H9 (cell line): ENCODE measurements at regions not wholly inside any gene's neighbourhood (a gene's known extent, or its start where the extent isn't known, plus 50 kb on each side); places are given as distances from the start of the nearest gene placed in this dataset.

Source experiments
- DNase-seq: peaks from one replicate; pipeline ENCODE4 v3.0.0-alpha.2; 2017
- H2AFZ ChIP-seq: one replicate; pipeline ENCODE4 v1.6.1; 2013; ENCODE audit warnings: mild to moderate bottlenecking, low read length, control low read depth, moderate library complexity
- H2AK5ac ChIP-seq: 2 replicates; pipeline ENCODE4 v1.6.1; 2013; ENCODE audit warnings: low read length, control low read depth, mixed read lengths; ENCODE audit not compliant: insufficient read length
- H2BK120ac ChIP-seq: one replicate; pipeline ENCODE4 v1.6.1; 2013; ENCODE audit warnings: low read depth, mild to moderate bottlenecking, low read length, control low read depth, inconsistent platforms; ENCODE audit not compliant: poor library complexity, severe bottlenecking
- H2BK12ac ChIP-seq: 2 replicates; pipeline ENCODE4 v1.6.1; 2013; ENCODE audit warnings: low read length, control low read depth, mixed read lengths, low read depth; ENCODE audit not compliant: insufficient read length
- H2BK15ac ChIP-seq: 2 replicates; pipeline ENCODE4 v1.6.1; 2013; ENCODE audit warnings: low read depth, low read length, control low read depth
- H2BK20ac ChIP-seq: one replicate; pipeline ENCODE4 v1.6.1; 2013; ENCODE audit warnings: low read depth, mild to moderate bottlenecking, low read length, control low read depth, inconsistent platforms; ENCODE audit not compliant: poor library complexity, severe bottlenecking
- H2BK5ac ChIP-seq: 2 replicates; pipeline ENCODE4 v1.6.1; 2013; ENCODE audit warnings: low read length, control low read depth, mixed read lengths; ENCODE audit not compliant: insufficient read length
- H3K14ac ChIP-seq: 2 replicates; pipeline ENCODE4 v1.6.1; 2013; ENCODE audit warnings: low read length, control low read depth; ENCODE audit not compliant: insufficient read depth
- H3K18ac ChIP-seq: 2 replicates; pipeline ENCODE4 v1.6.1; 2013; ENCODE audit warnings: low read depth, mild to moderate bottlenecking, mixed read lengths, low read length, control low read depth; ENCODE audit not compliant: insufficient read length
- H3K23ac ChIP-seq: 2 replicates; pipeline ENCODE4 v1.6.1; 2013; ENCODE audit warnings: low read length, control low read depth, mixed read lengths, low read depth; ENCODE audit not compliant: insufficient read length
- H3K23me2 ChIP-seq: 2 replicates; pipeline ENCODE4 v1.6.1; 2013; ENCODE audit warnings: low read depth, mild to moderate bottlenecking, mixed read lengths, low read length, control low read depth; ENCODE audit not compliant: insufficient read length, poor library complexity, severe bottlenecking
- H3K27ac ChIP-seq: 2 replicates; pipeline ENCODE4 v1.5.1; 2013; ENCODE audit warnings: low read length, control low read depth, mixed read lengths, low read depth; ENCODE audit not compliant: insufficient read length
- H3K27me3 ChIP-seq: 2 replicates; pipeline ENCODE4 v1.6.1; 2013; ENCODE audit warnings: low read length, control low read depth, inconsistent platforms; ENCODE audit not compliant: insufficient read depth
- H3K4ac ChIP-seq: 2 replicates; pipeline ENCODE4 v1.6.1; 2013; ENCODE audit warnings: low read depth, mild to moderate bottlenecking, control low read depth, inconsistent platforms, low read length, moderate library complexity
- H3K4me1 ChIP-seq: 2 replicates; pipeline ENCODE4 v1.6.1; 2013; ENCODE audit warnings: low read length, control low read depth, inconsistent platforms; ENCODE audit not compliant: insufficient read depth
- H3K4me2 ChIP-seq: 2 replicates; pipeline ENCODE4 v1.6.1; 2013; ENCODE audit warnings: low read length, control low read depth, mixed read lengths; ENCODE audit not compliant: insufficient read length, insufficient read depth
- H3K56ac ChIP-seq: 2 replicates; pipeline ENCODE4 v1.6.1; 2013; ENCODE audit warnings: low read depth, mild to moderate bottlenecking, mixed read lengths, low read length, control low read depth; ENCODE audit not compliant: insufficient read length
- H3K79me1 ChIP-seq: 2 replicates; pipeline ENCODE4 v1.6.1; 2013; ENCODE audit warnings: low read depth, mild to moderate bottlenecking, moderate library complexity, low read length, control low read depth, inconsistent platforms; ENCODE audit not compliant: insufficient read depth, poor library complexity, severe bottlenecking
- H3K79me2 ChIP-seq: 2 replicates; pipeline ENCODE4 v1.6.1; 2013; ENCODE audit warnings: low read length, control low read depth, inconsistent platforms; ENCODE audit not compliant: insufficient read depth
- H3K9ac ChIP-seq: 2 replicates; pipeline ENCODE4 v1.6.1; 2013; ENCODE audit warnings: low read length, control low read depth, mixed read lengths; ENCODE audit not compliant: insufficient read length; ENCODE audit errors: extremely low read depth
- H3K9me3 ChIP-seq: one replicate; pipeline ENCODE4 v1.6.1; 2013; ENCODE audit warnings: low read depth, low read length, inconsistent platforms; ENCODE audit not compliant: control insufficient read depth
- H3T11ph ChIP-seq: one replicate; pipeline ENCODE4 v1.6.1; 2013; ENCODE audit warnings: mild to moderate bottlenecking, low read length, control low read depth, inconsistent platforms
- H4K20me1 ChIP-seq: one replicate; pipeline ENCODE4 v1.6.1; 2013; ENCODE audit not compliant: control insufficient read depth, insufficient read length, insufficient read depth
- H4K5ac ChIP-seq: 2 replicates; pipeline ENCODE4 v1.6.1; 2013; ENCODE audit warnings: low read depth, mild to moderate bottlenecking, mixed read lengths, low read length, control low read depth; ENCODE audit not compliant: insufficient read length
- H4K8ac ChIP-seq: replicated peaks from 2 replicates; pipeline ENCODE4 v1.6.1; 2013; ENCODE audit warnings: low read length, control low read depth, mixed read lengths, low read depth; ENCODE audit not compliant: insufficient read length
- H4K91ac ChIP-seq: 2 replicates; pipeline ENCODE4 v1.6.1; 2013; ENCODE audit warnings: low read depth, mild to moderate bottlenecking, moderate library complexity, mixed read lengths, low read length, control low read depth; ENCODE audit not compliant: insufficient read length
- H3K27ac Mint-ChIP-seq, 3 experiments: 2 replicates in 2 of 3; 3 replicates in 1 of 3; pipeline ENCODE4 v1.8.0; 2020 to 2021; ENCODE audit warnings: mixed read lengths in 3 of 3, mild to moderate bottlenecking in 1 of 3, moderate library complexity in 1 of 3
- H3K27me3 Mint-ChIP-seq: 2 replicates; pipeline ENCODE4 v1.8.0; 2021; ENCODE audit warnings: low read depth, mild to moderate bottlenecking, moderate library complexity, mixed read lengths
- H3K36me3 Mint-ChIP-seq, 3 experiments: 2 replicates in 2 of 3; 3 replicates in 1 of 3; pipeline ENCODE4 v1.8.0; 2020 to 2021; ENCODE audit warnings: low read depth in 3 of 3, mixed read lengths in 3 of 3; ENCODE audit not compliant: insufficient read depth in 1 of 3
- H3K4me1 Mint-ChIP-seq, 2 experiments: 2 replicates each; pipeline ENCODE4 v1.8.0; 2020; ENCODE audit warnings: mixed read lengths in 2 of 2
- H3K4me3 Mint-ChIP-seq, 2 experiments: 2 replicates in 1 of 2; 3 replicates in 1 of 2; pipeline ENCODE4 v1.8.0; 2020 to 2021; ENCODE audit warnings: mild to moderate bottlenecking in 2 of 2, mixed read lengths in 2 of 2, moderate library complexity in 1 of 2
- H3K9me3 Mint-ChIP-seq, 2 experiments: 2 replicates in 1 of 2; 3 replicates in 1 of 2; pipeline ENCODE4 v1.8.0; 2020; ENCODE audit warnings: mild to moderate bottlenecking in 2 of 2, mixed read lengths in 2 of 2, moderate library complexity in 1 of 2
- CTCF ChIP-seq: fragments of 200-600 bp; sonication (generic); conservative IDR thresholded peaks from 3 replicates; pipeline ENCODE4 v1.8.0; 2021; ENCODE audit warnings: antibody characterized with exemption, mild to moderate bottlenecking
- WGBS: extraction: QIAGEN DNeasy Blood & Tissue Kit; methylation state at CpG from one replicate; pipeline ENCODE4 v1.1.7; 2013; ENCODE audit warnings: missing lambda C conversion rate, low lambda C conversion rate, mixed read lengths; ENCODE audit not compliant: insufficient read length; ENCODE audit errors: extremely low coverage; 5-methylcytosine and 5-hydroxymethylcytosine counted together

DNA sequence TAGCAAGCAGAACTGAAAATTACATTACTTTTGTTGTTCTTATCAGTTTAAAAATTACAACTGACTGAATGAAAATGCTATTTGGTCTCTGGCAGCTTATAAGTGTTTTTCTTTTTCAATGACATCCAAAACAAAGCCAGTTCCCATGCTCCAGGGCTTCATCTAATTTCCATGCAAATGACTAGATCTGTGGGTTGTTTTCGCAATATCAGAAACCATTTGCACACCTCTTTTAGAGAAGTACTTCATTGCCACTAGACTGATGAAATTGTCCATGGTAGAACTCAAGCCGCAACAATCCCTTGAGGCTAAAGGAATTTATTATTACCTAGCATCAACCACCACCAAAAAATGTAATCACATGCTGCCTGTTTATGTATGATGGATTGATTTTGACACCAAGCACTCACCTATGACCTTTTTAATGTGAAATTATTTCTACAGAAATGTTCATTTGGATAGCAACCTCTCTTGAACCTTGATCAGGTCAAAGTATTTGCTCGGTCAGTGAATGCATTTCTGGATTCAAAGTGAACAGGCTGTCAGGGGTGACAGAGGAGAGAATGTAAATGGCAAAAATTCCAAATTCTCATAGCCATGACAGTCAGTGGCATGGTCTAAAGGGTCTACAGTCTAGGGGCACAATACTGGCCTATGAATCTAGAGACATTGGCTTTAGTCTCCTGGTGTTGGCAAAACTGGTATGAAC, 769.3 kb downstream of the SORCS1 start:
- no peak overlapping the region for H2AFZ ChIP-seq

More for the DNA sequence above, 769.3 kb downstream of the SORCS1 start:
- Histone ChIP-seq H2BK15ac (no peak overlapping the region), H3K9ac (no peak overlapping the region), H4K5ac (no peak overlapping the region), H2AK5ac (no peak overlapping the region), H2BK120ac (no peak overlapping the region), H2BK20ac (no peak overlapping the region), H3K18ac (no peak overlapping the region), H3K23ac (no peak overlapping the region), H3K14ac (no peak overlapping the region), H3T11ph (no peak overlapping the region), H3K23me2 (no peaks in the 10 kb centered on the region), H3K79me2 (no peaks in the 10 kb centered on the region), H2BK5ac (no peak overlapping the region), H4K91ac (no peak overlapping the region), H3K4me1 (no peaks in the 10 kb centered on the region; the same call in 1 of the 2 replicates), H3K27me3 (no peaks in the 10 kb centered on the region), H3K4ac (no peak overlapping the region), H3K56ac (no peak overlapping the region), H3K4me2 (no peak overlapping the region), H3K27ac (no peak overlapping the region), H2BK12ac (no peak overlapping the region), H4K20me1 (no peaks in the 10 kb centered on the region), H3K9me3 (no peaks in the 10 kb centered on the region), H4K8ac (no peak overlapping the region), H3K79me1 (no peaks in the 10 kb centered on the region)
- H3K9me3 Mint-ChIP-seq: no peaks in the 10 kb centered on the region
- DNase-seq: no peak
- no peak overlapping the region for H3K27ac Mint-ChIP-seq
- TF ChIP-seq CTCF: no peak
- H3K27me3 Mint-ChIP-seq: no peaks in the 10 kb centered on the region
- no peak overlapping the region for H3K4me3 Mint-ChIP-seq
- WGBS: no CpG with 5 or more reads among the region's 3 CpGs
- peaks cover 6 to 11% of the 10 kb centered on the region in 2 experiments for H3K4me1 Mint-ChIP-seq
- no peaks in the 10 kb centered on the region for H3K36me3 Mint-ChIP-seq
